K562 (cell line): ENCODE measurements at regions not wholly inside any gene's neighbourhood (a gene's known extent, or its start where the extent isn't known, plus 50 kb on each side); places are given as distances from the start of the nearest gene placed in this dataset.
A peak's percentile ranks its signal among the peaks of the same experiment; 100 is the strongest.

ENCODE experiments used
- ATAC-seq: fragments of 200-7000 bp; cut with Tn5 transposase; 3 replicates; pipeline ENCODE4 v1.9.1; 2020; ENCODE audit warnings: moderate library complexity
- BruUV-seq: library from RNA; stranded (reverse); fragments of 400-500 nt; replicated peaks from 2 replicates; lab custom pipeline; 2021; lab: Mats Ljungman, UMichigan
- CTCF ChIA-PET: fragments of 300-600 bp; formaldehyde crosslinking; extraction: SDS; loops from one replicate; lab custom pipeline; 2021; ENCODE audit warnings: low intra/inter-chr PET ratio; lab: Yijun Ruan, JAX
- POLR2A ChIA-PET: fragments of 300-600, 350-650 bp; sonication (Branson Sonifier 250); formaldehyde crosslinking; extraction: SDS; loops from one replicate; lab custom pipeline; 2021; ENCODE audit warnings: antibody characterized with exemption, inconsistent platforms; lab: Yijun Ruan, JAX
- DNase-seq, 4 experiments: peaks; one replicate each; pipeline versions ENCODE4 v3.0.0 to v3.0.0-alpha.2; 2011 to 2018; ENCODE audit warnings: low spot score in 3 of 4, mixed read lengths in 3 of 4; ENCODE audit errors: extremely low read depth in 1 of 4
- FAIRE-seq: peaks from 2 replicates; lab custom pipeline; 2011; peaks lifted over from hg19 to GRCh38; lab: Jason Lieb, UNC
- H2AFZ ChIP-seq: 2 replicates; pipeline ENCODE4 v1.6.0; 2011; ENCODE audit warnings: low read depth, low read length, control low read depth, inconsistent platforms
- H3K27ac ChIP-seq: fragments of 200-600 bp; 3 replicates; pipeline ENCODE4 v1.8.0; 2011; ENCODE audit warnings: low read depth, mild to moderate bottlenecking, control low read depth, inconsistent platforms, low read length, moderate library complexity, mixed read lengths; ENCODE audit errors: extremely low read depth
- H3K27me3 ChIP-seq, 2 experiments: fragments of 300-600 bp in 1 of 2; 2 replicates in 1 of 2; 3 replicates in 1 of 2; pipeline versions ENCODE4 v1.6.0 to v1.8.0; 2011; ENCODE audit warnings: inconsistent platforms in 2 of 2, low read length in 2 of 2, mild to moderate bottlenecking in 1 of 2, mixed read lengths in 1 of 2, moderate library complexity in 1 of 2; ENCODE audit not compliant: control insufficient read depth in 2 of 2, insufficient read depth in 2 of 2
- H3K36me3 ChIP-seq: fragments of 300-600 bp; 3 replicates; pipeline ENCODE4 v1.8.0; 2011; ENCODE audit warnings: mild to moderate bottlenecking, low read length, inconsistent platforms; ENCODE audit not compliant: control insufficient read depth, insufficient read depth
- H3K4me1 ChIP-seq, 2 experiments: fragments of 200-600 bp in 1 of 2; replicated peaks in 1 of 2; 2 replicates in 1 of 2; 3 replicates in 1 of 2; pipeline versions ENCODE4 v1.5.1 to v1.8.0; 2011; ENCODE audit warnings: inconsistent platforms in 2 of 2, low read length in 2 of 2, mild to moderate bottlenecking in 1 of 2, mixed read lengths in 1 of 2, moderate library complexity in 1 of 2; ENCODE audit not compliant: control insufficient read depth in 2 of 2, insufficient read depth in 2 of 2
- H3K4me2 ChIP-seq: 2 replicates; pipeline ENCODE4 v1.6.1; 2011; ENCODE audit warnings: low read length, control low read depth, inconsistent platforms, mixed read lengths; ENCODE audit not compliant: insufficient read depth
- H3K4me3 ChIP-seq: fragments of 200-600 bp; sonication (generic), shearing (Covaris generic); 2 replicates; pipeline ENCODE4 v1.5.1; 2016; ENCODE audit warnings: control low read depth, inconsistent platforms
- H3K79me2 ChIP-seq: fragments of 200-600 bp; 3 replicates; pipeline ENCODE4 v1.8.0; 2011; ENCODE audit warnings: low read length, inconsistent platforms; ENCODE audit not compliant: control insufficient read depth, insufficient read depth
- H3K9ac ChIP-seq, 2 experiments: 2 replicates each; pipeline versions ENCODE4 v1.6.0 to v1.6.1; 2011; ENCODE audit warnings: low read depth in 2 of 2, low read length in 2 of 2, control low read depth in 1 of 2, inconsistent platforms in 1 of 2, mild to moderate bottlenecking in 1 of 2, mixed read lengths in 1 of 2; ENCODE audit not compliant: insufficient read depth in 1 of 2
- H3K9me1 ChIP-seq: one replicate; pipeline ENCODE4 v1.6.0; 2011; ENCODE audit warnings: inconsistent platforms, mild to moderate bottlenecking, low read length, moderate library complexity; ENCODE audit not compliant: control insufficient read depth, insufficient read depth
- H3K9me3 ChIP-seq: replicated peaks from 2 replicates; pipeline ENCODE4 v1.5.1; 2011; ENCODE audit warnings: low read depth, low read length, inconsistent platforms; ENCODE audit not compliant: control insufficient read depth, insufficient read depth
- H4K20me1 ChIP-seq: replicated peaks from 2 replicates; pipeline ENCODE4 v1.6.1; 2011; ENCODE audit warnings: low read length, inconsistent platforms, mixed read lengths; ENCODE audit not compliant: control insufficient read depth, insufficient read depth
- CREB1 ChIP-seq, 2 experiments: sonication (generic) in 1 of 2; formaldehyde crosslinking in 1 of 2; IDR thresholded peaks; 2 replicates each; pipeline versions ENCODE4 v1.6.1 to v1.8.0; 2012 to 2022; ENCODE audit warnings: inconsistent platforms in 1 of 2, mild to moderate bottlenecking in 1 of 2, missing genetic modification reagents in 1 of 2, moderate library complexity in 1 of 2
- CTBP1 ChIP-seq: fragments of 450-650 bp; IDR thresholded peaks from 2 replicates; pipeline ENCODE4 v1.6.1; 2016; ENCODE audit warnings: borderline replicate concordance
- EP300 ChIP-seq: IDR thresholded peaks from 2 replicates; pipeline ENCODE4 v1.6.1; 2012; ENCODE audit warnings: low read length, improper control_type of control experiment
- ESRRA ChIP-seq: fragments of 450-650 bp; IDR thresholded peaks from 2 replicates; pipeline ENCODE4 v1.6.1; 2014; ENCODE audit warnings: low read depth, mild to moderate bottlenecking, moderate library complexity, borderline replicate concordance
- GTF2F1 ChIP-seq: IDR thresholded peaks from 2 replicates; pipeline ENCODE4 v1.6.1; 2011; ENCODE audit warnings: low read depth, low read length, improper control_type of control experiment
- IRF1 ChIP-seq: sonication (generic); formaldehyde crosslinking; IDR thresholded peaks from 2 replicates; pipeline ENCODE4 v1.8.0; 2022; ENCODE audit warnings: missing genetic modification reagents, mild to moderate bottlenecking, borderline replicate concordance
- NRF1 ChIP-seq, 2 experiments: fragments of 450-650 bp; IDR thresholded peaks in 1 of 2; conservative IDR thresholded peaks in 1 of 2; 2 replicates each; pipeline ENCODE4 v1.6.1; 2014; ENCODE audit warnings: mild to moderate bottlenecking in 2 of 2
- RBBP5 ChIP-seq: fragments of 200-600 bp; sonication (generic); IDR thresholded peaks from 2 replicates; pipeline ENCODE4 v1.6.1; 2012; ENCODE audit warnings: borderline replicate concordance, mild to moderate bottlenecking, low read length, control low read depth, inconsistent platforms; ENCODE audit not compliant: insufficient read depth, poor library complexity, severe bottlenecking
- YBX1 ChIP-seq: fragments of 450-650 bp; IDR thresholded peaks from 2 replicates; pipeline ENCODE4 v1.7.1; 2016; ENCODE audit warnings: mild to moderate bottlenecking
- ZNF717 ChIP-seq: fragments of 250-450 bp; sonication (Bioruptor Pico); IDR thresholded peaks from 2 replicates; pipeline ENCODE4 v1.5.0; 2021
- WGBS: fragments of 100-300 bp; shearing (Covaris generic); methylation state at CpG from one replicate; pipeline ENCODE4 v1.1.6; 2016; ENCODE audit warnings: low coverage, mixed read lengths; ENCODE audit not compliant: insufficient coverage; ENCODE audit errors: missing lambda C conversion rate; 5-methylcytosine and 5-hydroxymethylcytosine counted together
- in situ Hi-C: fragments of 300-500 bp; cut with MboI; formaldehyde crosslinking; loops from 4 replicates; pipeline ENCODE4 v1.15.0; 2018; ENCODE audit warnings: inconsistent platforms, mixed read lengths
- intact Hi-C: fragments of 100-400 bp; cut with micrococcal nuclease; formaldehyde crosslinking; loops from 2 replicates; pipeline ENCODE4 v1.14.2; 2022
- TF ChIP-seq, protein P1 (sequence below): fragments of 450-650 bp; IDR thresholded peaks from 2 replicates; pipeline ENCODE4 v1.6.1; 2016

GRCh38 chr3:43892526-43892925 lies 201.8 kb downstream of the ABHD5 start:
- Histone ChIP-seq H2AFZ (no peak overlapping the region), H3K4me2 (no peak overlapping the region), H3K36me3 (no peaks in the 10 kb centered on the region), H3K27me3 (peaks cover 13 to 37% of the 10 kb centered on the region in 2 experiments), H3K4me3 (no peak overlapping the region), H4K20me1 (no peaks in the 10 kb centered on the region), H3K27ac (no peak overlapping the region), H3K9me1 (no peaks in the 10 kb centered on the region), H3K9me3 (no peaks in the 10 kb centered on the region), H3K9ac (no peak overlapping the region), H3K4me1 (peaks cover 0 to 11% of the 10 kb centered on the region in 2 experiments; a peak in 2 of 5 replicates), H3K79me2 (no peaks in the 10 kb centered on the region)
- no peak for FAIRE-seq
- in situ Hi-C loops (no loop called here), intact Hi-C loops (no loop called here)
- no peak for ATAC-seq
- POLR2A ChIA-PET: interaction anchor here (0.6 kb wide), 1 partner anchor 423 kb away, joined by 3 read pairs; no protein-coding TSS in a partner anchor
- CTCF ChIA-PET: no interaction called here
- BruUV-seq: no TSS peak
- TF ChIP-seq CREB1 (IDR thresholded peaks at IDR 0.05) (no peak), CREB1 (CRISPR knock-in tag; IDR thresholded peaks at IDR 0.05) (no peak), ESRRA (no peak), GTF2F1 (no peak), NRF1 (conservative IDR thresholded peaks at IDR 0.05 in 1 of 2, IDR thresholded peaks at IDR 0.05 in 1 of 2) (peak; percentile 51 to 65; a peak in 3 of 4 replicates), IRF1 (no peak), EP300 (no peak), ZNF717 (CRISPR knock-in tag) (no peak), YBX1 (no peak), CTBP1 (no peak), RBBP5 (no peak)
- TF ChIP-seq, protein P1, sequence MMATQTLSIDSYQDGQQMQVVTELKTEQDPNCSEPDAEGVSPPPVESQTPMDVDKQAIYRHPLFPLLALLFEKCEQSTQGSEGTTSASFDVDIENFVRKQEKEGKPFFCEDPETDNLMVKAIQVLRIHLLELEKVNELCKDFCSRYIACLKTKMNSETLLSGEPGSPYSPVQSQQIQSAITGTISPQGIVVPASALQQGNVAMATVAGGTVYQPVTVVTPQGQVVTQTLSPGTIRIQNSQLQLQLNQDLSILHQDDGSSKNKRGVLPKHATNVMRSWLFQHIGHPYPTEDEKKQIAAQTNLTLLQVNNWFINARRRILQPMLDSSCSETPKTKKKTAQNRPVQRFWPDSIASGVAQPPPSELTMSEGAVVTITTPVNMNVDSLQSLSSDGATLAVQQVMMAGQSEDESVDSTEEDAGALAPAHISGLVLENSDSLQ: peak; percentile 29; the same call in 1 of the 2 replicates
- DNase-seq: no peak
- WGBS: 0% methylated on average over 7 of the region's 7 CpGs
